RCC 7860 (cell line): ENCODE measurements at regions not wholly inside any gene's neighbourhood (a gene's known extent, or its start where the extent isn't known, plus 50 kb on each side); places are given as distances from the start of the nearest gene placed in this dataset.
"Not testable (repeated sequence)": the region's sequence is repeated elsewhere in the genome, so short reads cannot be mapped to it uniquely, and the experiment has no call there.

Source experiments
- DNase-seq: peaks from one replicate; pipeline ENCODE4 v3.0.0-alpha.2; 2015; ENCODE audit warnings: low spot score
- FAIRE-seq: peaks from 2 replicates; lab custom pipeline; 2012; peaks lifted over from hg19 to GRCh38; lab: Jason Lieb, UNC

GRCh38 chr1:70553567-70553956 is 142.5 kb downstream of the CTH start:
- DNase-seq (no peak), FAIRE-seq (no peak)

GRCh38 chr1:70554341-70554740 is 143.3 kb downstream of the CTH start:
- DNase-seq = no peak
- FAIRE-seq = no peak

GRCh38 chr1:70556541-70556940 is 145.5 kb downstream of the CTH start:
- FAIRE-seq (no peak), DNase-seq (no peak)

DNA sequence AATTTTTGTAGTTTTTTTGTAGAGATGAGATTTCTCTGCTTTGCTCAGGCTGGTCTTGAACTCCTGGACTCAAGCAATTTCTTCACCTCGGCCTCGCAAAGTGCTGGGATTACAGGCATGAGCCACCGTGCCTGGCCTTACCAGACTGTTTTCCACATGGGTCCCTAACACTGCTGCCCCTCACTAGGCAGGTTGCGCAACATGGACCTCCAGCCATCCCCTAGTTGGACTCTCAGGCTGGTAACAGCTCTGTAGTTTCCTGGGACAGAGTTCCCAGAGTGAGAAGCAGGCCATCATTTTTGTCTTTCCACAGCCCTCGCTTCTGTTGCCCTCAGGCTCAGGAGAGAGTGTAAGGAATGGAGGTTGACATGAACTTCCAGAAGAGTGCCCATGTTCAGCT is 156.1 kb downstream of the CTH start:
- DNase-seq (no peak), FAIRE-seq (no peak)

- no peak for FAIRE-seq
- no peak for DNase-seq
Measured at GRCh38 chr1:70571191-70571590, 160.1 kb downstream of the CTH start.

GRCh38 chr1:70573317-70573843 is 162.3 kb downstream of the CTH start:
- no peak for FAIRE-seq
- DNase-seq = no peak

GRCh38 chr1:70581661-70582060 is 170.6 kb downstream of the CTH start:
- no peak for DNase-seq
- no peak for FAIRE-seq

DNA sequence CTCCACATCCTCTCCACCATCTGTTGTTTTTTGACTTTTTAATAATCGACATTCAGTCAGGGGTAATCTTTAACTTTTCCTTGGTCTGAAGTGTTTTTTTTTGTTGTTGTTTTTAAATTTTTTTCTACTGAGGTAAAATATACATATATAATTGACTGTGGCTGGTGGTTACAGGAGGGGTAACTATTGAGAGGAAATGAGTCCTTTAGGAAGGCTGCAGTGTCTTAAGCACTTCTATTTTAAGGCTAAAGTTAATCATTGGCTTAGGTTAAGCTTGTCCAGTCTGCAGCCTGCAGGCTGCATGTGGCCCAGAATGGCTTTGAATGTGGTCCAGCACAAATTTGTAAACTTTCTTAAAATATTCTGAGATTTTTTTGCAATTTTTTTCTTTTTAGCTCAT is 172.5 kb downstream of the CTH start:
- FAIRE-seq = no peak
- no peak for DNase-seq

DNA sequence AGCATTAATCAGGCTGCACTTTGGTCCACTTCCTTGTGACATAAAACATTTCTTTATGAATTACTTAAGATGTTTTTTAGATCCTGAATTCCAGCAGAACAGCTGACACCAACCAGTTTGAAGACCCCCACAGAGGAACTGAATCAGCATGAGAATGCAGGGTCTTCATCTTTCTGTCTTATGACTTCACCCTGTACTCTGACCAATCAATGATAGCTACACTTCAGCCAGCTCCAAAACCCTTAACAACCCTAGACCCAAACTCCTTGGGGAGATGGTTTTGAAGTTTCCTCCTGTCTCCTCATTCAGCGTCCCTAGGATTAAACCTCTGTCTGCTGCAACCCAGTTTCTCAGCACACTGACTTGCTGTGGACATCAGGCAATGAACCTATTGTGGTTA is 175.0 kb downstream of the CTH start:
- DNase-seq (no peak), FAIRE-seq (no peak)

DNA sequence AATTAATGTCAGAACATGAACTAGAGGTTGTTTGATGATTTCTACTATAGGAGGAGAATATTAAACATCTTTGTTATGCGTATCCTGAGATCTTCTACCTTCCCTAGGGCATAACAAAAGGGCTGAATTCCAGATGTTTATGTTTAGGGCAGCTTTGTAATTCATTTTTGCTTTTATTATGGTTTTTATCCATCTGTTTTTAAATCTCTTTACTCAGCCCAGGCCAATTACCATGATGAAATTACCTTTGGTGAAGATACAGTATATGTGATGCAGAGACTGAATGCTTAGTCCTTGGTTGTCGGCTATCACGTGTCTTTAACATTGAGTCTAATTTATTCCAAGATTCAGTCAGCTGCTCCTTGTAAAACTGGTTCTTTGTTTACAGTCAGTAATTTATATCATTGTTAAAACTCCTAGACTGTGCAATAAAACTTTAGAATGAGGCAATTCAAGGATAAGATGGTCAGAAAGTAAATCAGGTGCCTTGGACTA is 176.9 kb downstream of the CTH start:
- FAIRE-seq = no peak
- DNase-seq = no peak

DNA sequence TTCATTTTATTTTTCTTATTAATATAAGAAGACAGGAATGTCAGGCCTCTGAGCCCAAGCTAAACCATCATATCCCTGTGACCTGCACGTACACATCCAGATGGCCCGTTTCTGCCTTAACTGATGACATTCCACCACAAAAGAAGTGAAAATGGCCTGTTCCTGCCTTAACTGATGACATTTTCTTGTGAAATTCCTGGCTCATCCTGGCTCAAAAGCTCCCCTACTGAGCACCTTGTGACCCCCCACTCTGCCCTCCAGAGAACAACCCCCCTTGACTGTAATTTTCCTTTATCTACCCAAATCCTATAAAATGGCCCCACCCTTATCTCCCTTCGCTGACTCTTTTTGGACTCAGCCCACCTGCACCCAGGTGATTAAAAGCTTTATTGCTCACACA is 182.5 kb downstream of the CTH start:
- not testable (repeated sequence) for FAIRE-seq

DNA sequence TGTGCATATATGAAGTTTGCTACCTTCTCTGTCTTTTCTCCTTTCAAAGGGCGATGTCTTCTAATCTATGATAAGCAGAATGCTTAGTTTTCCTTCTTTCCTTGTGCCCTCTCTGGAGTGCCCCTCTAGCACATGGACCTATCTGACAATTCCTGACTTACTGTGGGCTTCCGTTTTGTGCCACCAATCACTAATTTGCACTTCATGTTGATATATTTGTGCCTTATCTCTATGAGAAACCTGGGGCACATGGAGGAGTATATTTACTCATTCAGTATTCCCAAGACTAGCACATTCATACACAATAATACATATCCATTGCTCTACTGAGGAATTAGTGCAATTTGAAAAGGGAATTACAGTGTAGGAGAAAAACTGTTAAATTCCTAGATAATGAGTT is 197.7 kb downstream of the CTH start:
- no peak for FAIRE-seq

More for the DNA sequence above, 182.5 kb downstream of the CTH start:
- DNase-seq = not testable (repeated sequence)

DNA sequence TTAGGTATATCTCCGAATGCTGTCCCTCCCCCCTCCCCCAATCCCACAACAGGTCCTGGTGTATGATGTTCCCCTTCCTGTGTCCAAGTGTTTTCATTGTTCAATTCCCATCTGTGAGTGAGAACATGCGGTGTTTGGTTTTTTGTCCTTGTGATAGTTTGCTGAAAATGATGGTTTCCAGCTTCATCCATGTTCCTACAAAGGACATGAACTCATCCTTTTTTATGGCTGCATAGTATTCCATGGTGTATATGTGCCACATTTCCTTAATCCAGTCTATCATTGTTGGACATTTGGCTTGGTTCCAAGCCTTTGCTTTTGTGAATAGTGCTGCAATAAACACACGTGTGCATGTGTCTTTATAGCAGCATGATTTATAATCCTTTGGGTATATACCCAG is 199.1 kb downstream of the CTH start:
- not testable (repeated sequence) for FAIRE-seq, DNase-seq

More for the DNA sequence above, 197.7 kb downstream of the CTH start:
- no peak for DNase-seq

DNA sequence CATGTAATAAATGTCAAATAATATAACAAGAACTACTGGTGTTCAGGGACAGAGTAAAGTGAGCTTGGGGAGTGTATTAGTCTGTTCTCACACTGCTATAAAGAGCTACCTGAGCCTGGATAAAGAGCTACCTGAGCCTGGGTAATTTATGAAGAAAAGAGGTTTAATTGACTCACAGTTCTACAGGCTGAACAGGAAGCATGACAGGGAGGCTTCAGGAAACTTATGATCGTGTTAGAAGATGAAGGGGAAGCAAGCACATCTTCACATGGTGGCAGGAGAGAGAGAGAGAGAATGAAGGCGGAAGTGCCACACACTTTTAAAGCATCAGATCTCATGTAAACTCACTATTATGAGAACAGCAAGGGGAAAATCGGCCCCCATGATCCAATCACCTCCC is 205.9 kb downstream of the CTH start:
- FAIRE-seq = no peak
- DNase-seq = no peak

DNA sequence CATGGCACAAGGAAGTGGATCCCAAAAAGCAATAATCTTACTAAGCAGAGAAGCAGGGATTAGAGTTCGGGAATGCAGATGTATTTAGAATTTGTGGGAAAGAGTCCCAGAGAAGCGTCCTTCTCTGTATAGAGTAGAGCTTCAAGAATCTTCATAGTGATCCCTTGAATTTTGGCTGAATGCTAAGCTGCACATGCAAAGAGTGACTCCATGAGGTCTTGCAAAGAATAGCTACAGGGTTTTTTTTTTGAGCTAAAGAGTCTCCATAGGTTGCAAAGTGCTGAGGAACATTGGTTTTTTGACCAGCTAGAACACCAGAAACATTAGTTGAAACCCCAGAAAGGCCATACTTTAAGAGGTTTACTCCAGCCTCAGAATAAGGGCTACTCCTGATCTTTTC is 206.7 kb downstream of the CTH start:
- no peak for FAIRE-seq

DNA sequence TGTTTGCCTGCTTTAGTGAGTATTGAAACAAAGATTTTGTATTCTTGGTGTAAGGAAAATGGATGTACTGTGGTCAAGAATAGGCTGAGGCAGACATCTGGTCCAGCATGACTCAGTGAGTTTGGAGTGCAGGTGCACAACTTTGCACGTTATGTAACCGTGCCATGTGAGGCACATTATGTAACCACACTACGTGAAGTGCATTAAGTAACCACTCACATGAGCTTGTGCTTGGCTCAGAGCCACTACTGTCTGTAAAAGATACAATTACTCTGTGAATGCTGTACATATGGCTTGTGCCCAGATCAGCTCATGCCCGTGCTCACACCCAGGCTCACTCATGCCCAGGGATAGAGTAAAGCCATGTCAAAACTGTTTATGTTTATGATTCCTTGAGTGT is 216.8 kb downstream of the CTH start:
- FAIRE-seq = no peak

More for the DNA sequence above, 206.7 kb downstream of the CTH start:
- DNase-seq = no peak

DNA sequence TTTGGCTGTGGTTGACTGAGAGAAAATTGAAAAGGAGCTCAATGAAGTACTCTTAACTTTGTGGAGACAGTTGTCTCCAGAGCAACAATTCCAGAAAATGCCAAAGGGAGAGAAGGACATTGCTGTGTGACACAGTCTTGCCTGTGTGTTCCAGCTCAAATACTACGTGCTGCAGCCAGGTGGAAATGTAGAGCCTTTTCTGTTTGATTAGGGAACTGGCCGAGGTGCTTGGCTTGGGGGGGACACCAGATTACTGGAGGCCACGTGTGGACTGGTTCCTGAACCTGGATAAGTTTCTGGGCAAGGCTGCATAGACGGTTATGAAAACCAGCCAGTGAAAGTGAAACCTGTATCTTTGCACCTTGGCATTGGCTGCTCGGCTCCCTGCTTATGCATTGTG is 217.9 kb downstream of the CTH start:
- FAIRE-seq (no peak), DNase-seq (no peak)

More for the DNA sequence above, 216.8 kb downstream of the CTH start:
- DNase-seq = no peak

GRCh38 chr1:70633004-70633403 is 221.9 kb downstream of the CTH start:
- FAIRE-seq (no peak), DNase-seq (no peak)

- FAIRE-seq = no peak
- no peak for DNase-seq
Measured at GRCh38 chr1:70635868-70636267, 224.8 kb downstream of the CTH start.

GRCh38 chr1:70641868-70642267 is 230.8 kb downstream of the CTH start:
- FAIRE-seq (no peak), DNase-seq (no peak)

DNA sequence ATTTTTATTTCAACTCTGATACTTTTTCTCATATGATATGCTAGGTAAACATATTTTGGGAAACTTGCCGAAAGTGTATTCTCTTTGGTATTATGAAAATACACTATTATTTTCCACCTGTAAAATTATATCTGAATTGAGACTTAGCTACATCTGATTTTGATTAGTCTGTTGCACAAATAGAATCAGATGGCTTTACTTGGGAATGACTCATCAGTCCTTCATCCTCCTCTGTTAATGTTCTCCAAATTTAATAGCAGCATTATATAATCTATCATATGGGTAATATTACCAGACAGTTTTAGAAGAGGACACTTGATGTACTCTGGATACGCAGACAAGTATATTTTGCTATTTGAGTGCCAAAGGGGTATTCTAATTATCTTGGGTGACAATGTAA is 245.3 kb downstream of the CTH start:
- FAIRE-seq (no peak), DNase-seq (no peak)

GRCh38 chr1:70659891-70660290 is 248.8 kb downstream of the CTH start:
- DNase-seq (no peak), FAIRE-seq (no peak)

DNA sequence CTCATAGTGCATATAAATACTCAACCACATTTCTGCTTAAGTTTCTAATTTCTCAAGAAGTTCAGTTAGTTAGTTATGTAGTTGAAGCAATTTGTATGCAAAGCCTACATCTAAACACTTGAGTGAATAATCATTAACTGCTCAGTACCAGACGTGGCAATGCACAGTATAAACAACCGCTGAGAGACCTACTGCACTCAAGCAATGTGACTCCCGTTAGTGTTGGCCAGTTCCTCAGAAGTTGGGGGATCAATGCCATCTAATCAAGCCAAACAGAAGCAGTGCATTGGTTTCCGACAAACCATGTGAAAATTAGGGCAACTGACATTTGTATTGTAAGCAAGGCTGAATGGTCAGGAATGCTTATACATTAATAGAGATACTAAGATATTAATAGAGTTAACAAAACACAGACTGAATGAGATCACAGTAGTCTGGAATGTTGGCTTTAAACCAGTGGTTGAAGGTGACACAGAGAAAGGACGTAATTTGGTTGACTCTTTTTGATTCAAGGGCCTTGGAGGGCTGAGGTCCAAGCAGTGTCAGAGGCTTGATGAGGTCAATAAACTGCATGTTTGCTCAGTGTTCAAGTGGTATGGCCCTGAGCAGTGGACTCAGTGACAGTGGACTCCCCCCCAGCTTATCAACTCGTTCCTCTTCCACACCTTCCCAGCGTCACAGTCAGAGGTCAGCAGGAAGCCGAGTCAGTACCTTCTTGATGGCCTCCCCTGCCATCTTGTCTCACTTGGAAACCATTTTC is 255.5 kb downstream of the CTH start:
- FAIRE-seq (no peak), DNase-seq (no peak)
